Esophagus muscularis mucosa (tissue), 4 donors: ENCODE measurements at regions not wholly inside any gene's neighbourhood (a gene's known extent, or its start where the extent isn't known, plus 50 kb on each side); places are given as distances from the start of the nearest gene placed in this dataset.

ENCODE experiments used
- DNase-seq: peaks from one replicate; pipeline ENCODE4 v3.0.0-alpha.2; 2017; ENCODE audit errors: extremely low spot score
- H3K27ac ChIP-seq, 4 donors: fragments of 200-600 bp; sonication (generic); replicated peaks in 1 of 4; 1 replicate in 3 of 4; 2 replicates in 1 of 4; pipeline ENCODE4 v1.5.1; 2016 to 2019; ENCODE audit warnings: mild to moderate bottlenecking in 1 of 4
- H3K27me3 ChIP-seq, 4 donors: fragments of 200-600 bp; sonication (generic); one replicate each; pipeline versions ENCODE4 v1.5.1 to v1.6.0; 2016 to 2019
- H3K36me3 ChIP-seq, 4 donors: fragments of 200-600 bp; sonication (generic); one replicate each; pipeline ENCODE4 v1.5.1; 2016 to 2019
- H3K4me1 ChIP-seq, 4 donors: fragments of 200-600 bp; sonication (generic); one replicate each; pipeline ENCODE4 v1.5.1; 2016 to 2019
- H3K4me3 ChIP-seq, 4 donors: fragments of 200-600 bp; sonication (generic); 1 replicate in 2 of 4; 2 replicates in 2 of 4; pipeline ENCODE4 v1.5.1; 2016 to 2019; ENCODE audit warnings: mild to moderate bottlenecking in 4 of 4, moderate library complexity in 1 of 4
- H3K9me3 ChIP-seq, 4 donors: fragments of 200-600 bp; sonication (generic); 1 replicate in 3 of 4; 2 replicates in 1 of 4; pipeline ENCODE4 v1.5.1; 2016 to 2019
- EP300 ChIP-seq: sonication (generic); formaldehyde crosslinking; IDR thresholded peaks from one replicate; pipeline ENCODE4 v1.6.1; 2017; ENCODE audit warnings: antibody characterized with exemption
- POLR2A ChIP-seq: fragments of 450-650 bp; IDR thresholded peaks from one replicate; pipeline ENCODE4 v1.6.1; 2017; ENCODE audit warnings: antibody characterized with exemption, moderate library complexity, mild to moderate bottlenecking, low read depth
- POLR2AphosphoS5 ChIP-seq, 2 donors: sonication (generic); formaldehyde crosslinking; IDR thresholded peaks; one replicate each; pipeline ENCODE4 v1.6.1; 2017; ENCODE audit warnings: antibody characterized with exemption in 2 of 2
- WGBS: methylation state at CpG from one replicate; pipeline ENCODE4 v1.1.5; 2018; 5-methylcytosine and 5-hydroxymethylcytosine counted together
- intact Hi-C: fragments of 100-400 bp; cut with DNase I; formaldehyde crosslinking; loops from one replicate; pipeline ENCODE4 v1.15.1; 2023
- TF ChIP-seq, protein P1 (sequence below), 3 experiments: fragments of 200-600 bp in 2 of 3; fragments of 450-650 bp in 1 of 3; sonication (generic) in 2 of 3; IDR thresholded peaks; one replicate each; pipeline ENCODE4 v1.5.1; 2017 to 2019; ENCODE audit warnings: antibody characterized with exemption in 3 of 3, mild to moderate bottlenecking in 2 of 3, moderate library complexity in 1 of 3

DNA sequence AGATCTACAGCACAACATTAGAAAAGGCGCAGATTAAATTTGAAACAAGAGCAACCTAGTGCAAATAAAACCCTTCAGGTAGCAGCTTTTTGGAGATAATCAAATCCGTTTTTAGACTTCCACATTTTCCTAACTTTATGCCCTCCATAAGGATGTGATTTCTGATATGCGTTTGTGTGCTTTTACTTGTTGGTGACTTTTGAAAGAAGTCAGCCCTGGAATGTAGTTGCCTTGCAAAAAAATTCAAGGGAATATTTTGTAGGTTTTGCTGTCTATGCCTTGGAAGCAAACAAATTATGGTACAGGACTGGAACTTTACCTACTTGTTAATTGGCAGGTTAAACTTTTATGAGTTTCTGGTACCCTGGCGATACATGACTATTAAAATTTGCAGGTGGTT is 86.7 kb upstream of the HDAC9 start:
- intact Hi-C loops: no loop called here
- Histone ChIP-seq H3K36me3 (no peaks in the 10 kb centered on the region), H3K4me3 (no peak overlapping the region), H3K27ac (no peak overlapping the region), H3K27me3 (no peaks in the 10 kb centered on the region), H3K4me1 (no peaks in the 10 kb centered on the region), H3K9me3 (no peaks in the 10 kb centered on the region)
- TF ChIP-seq EP300 (no peak), POLR2A (no peak), POLR2AphosphoS5 (IDR thresholded peaks at IDR 0.05) (no peak)
- TF ChIP-seq, protein P1, sequence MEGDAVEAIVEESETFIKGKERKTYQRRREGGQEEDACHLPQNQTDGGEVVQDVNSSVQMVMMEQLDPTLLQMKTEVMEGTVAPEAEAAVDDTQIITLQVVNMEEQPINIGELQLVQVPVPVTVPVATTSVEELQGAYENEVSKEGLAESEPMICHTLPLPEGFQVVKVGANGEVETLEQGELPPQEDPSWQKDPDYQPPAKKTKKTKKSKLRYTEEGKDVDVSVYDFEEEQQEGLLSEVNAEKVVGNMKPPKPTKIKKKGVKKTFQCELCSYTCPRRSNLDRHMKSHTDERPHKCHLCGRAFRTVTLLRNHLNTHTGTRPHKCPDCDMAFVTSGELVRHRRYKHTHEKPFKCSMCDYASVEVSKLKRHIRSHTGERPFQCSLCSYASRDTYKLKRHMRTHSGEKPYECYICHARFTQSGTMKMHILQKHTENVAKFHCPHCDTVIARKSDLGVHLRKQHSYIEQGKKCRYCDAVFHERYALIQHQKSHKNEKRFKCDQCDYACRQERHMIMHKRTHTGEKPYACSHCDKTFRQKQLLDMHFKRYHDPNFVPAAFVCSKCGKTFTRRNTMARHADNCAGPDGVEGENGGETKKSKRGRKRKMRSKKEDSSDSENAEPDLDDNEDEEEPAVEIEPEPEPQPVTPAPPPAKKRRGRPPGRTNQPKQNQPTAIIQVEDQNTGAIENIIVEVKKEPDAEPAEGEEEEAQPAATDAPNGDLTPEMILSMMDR (IDR thresholded peaks at IDR 0.05): no peak
- 90% methylated on average over 4 of the region's 4 CpGs for WGBS
- no peak for DNase-seq

DNA sequence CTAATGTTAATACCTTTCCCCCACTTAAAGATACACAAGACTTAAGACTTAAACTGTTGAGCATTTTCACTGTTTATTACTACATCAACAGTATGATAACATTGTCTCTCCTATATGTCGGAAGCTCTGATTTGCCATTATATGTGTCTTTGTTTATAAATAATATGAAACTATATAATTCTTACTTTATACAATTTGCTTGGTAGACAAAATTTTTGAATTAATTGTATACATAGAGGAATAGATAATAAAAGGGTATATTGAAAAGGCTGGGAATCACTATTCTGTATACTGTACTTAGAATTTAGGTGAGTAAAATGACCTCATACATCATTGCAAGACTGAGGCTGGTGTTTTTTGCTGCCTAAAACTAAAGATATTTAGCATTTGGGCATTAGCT is 82.1 kb upstream of the HDAC9 start:
- no peaks in the 10 kb centered on the region for H3K27me3 ChIP-seq
- no peaks in the 10 kb centered on the region for H3K36me3 ChIP-seq
- H3K27ac ChIP-seq: no peak overlapping the region
- H3K4me3 ChIP-seq: no peak overlapping the region
- DNase-seq: no peak
- 97% methylated on average over 1 of the region's 1 CpG for WGBS
- no peak for TF ChIP-seq EP300
- no peak for TF ChIP-seq POLR2A
- TF ChIP-seq, protein P1 (IDR thresholded peaks at IDR 0.05): no peak
- no peaks in the 10 kb centered on the region for H3K9me3 ChIP-seq
- H3K4me1 ChIP-seq: no peaks in the 10 kb centered on the region
- intact Hi-C loops: no loop called here

DNA sequence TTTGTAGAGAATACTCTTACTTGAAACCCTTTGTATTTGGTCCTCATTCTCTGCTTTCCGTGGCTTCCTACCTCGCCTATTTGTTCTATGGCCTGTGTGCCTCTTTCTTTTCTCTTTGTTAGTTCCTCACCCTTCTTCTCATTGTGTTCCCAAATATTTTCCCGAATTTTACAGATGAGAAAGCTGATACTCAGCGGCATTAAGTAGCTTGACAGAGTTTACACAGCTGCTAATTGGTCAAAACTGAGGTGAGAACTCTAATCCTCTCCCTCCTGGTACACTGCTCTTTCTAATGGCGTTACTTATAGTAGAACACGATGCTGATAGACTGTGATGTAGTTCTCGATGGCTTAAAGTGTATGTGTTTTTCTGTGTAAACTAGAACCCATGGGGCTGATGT is 80.7 kb upstream of the HDAC9 start:
- no peak overlapping the region for H3K4me3 ChIP-seq
- H3K9me3 ChIP-seq: no peaks in the 10 kb centered on the region
- peaks cover 0 to 8% (median 3%) of the 10 kb centered on the region in 4 donors for H3K4me1 ChIP-seq
- TF ChIP-seq EP300: no peak
- no peak for TF ChIP-seq POLR2A
- no peak for TF ChIP-seq POLR2AphosphoS5 (IDR thresholded peaks at IDR 0.05)
- DNase-seq: no peak
- no peak overlapping the region for H3K27ac ChIP-seq
- no peaks in the 10 kb centered on the region for H3K27me3 ChIP-seq
- no peaks in the 10 kb centered on the region for H3K36me3 ChIP-seq
- intact Hi-C loops: no loop called here
- 89% methylated on average over 7 of the region's 7 CpGs for WGBS

DNA sequence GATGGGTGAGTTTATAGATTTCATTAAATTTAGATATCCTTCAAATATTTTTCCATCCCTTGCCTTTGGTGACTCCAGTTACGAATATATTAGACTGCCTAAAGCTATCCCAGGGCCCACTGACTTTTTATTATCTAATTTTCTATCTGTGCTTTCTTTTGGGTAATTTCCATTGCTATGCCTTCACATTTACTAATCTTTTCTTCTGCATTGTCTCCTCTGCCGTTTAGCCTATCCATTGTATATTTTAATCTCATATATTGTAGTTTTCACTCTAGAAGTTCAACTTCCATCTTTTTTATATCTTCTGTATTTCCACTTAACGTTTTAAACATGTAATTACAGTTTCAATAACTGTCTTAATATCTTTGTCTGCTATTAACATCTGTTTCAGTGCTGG is 78.6 kb upstream of the HDAC9 start:
- intact Hi-C loops: no loop called here
- 87% methylated on average over 3 of the region's 3 CpGs for WGBS
- Histone ChIP-seq H3K36me3 (no peaks in the 10 kb centered on the region), H3K4me1 (peaks cover 4 to 27% (median 15%) of the 10 kb centered on the region in 4 donors), H3K4me3 (no peak overlapping the region), H3K27ac (no peak overlapping the region), H3K27me3 (no peaks in the 10 kb centered on the region), H3K9me3 (no peaks in the 10 kb centered on the region)
- no peak for DNase-seq
- TF ChIP-seq POLR2A: no peak

DNA sequence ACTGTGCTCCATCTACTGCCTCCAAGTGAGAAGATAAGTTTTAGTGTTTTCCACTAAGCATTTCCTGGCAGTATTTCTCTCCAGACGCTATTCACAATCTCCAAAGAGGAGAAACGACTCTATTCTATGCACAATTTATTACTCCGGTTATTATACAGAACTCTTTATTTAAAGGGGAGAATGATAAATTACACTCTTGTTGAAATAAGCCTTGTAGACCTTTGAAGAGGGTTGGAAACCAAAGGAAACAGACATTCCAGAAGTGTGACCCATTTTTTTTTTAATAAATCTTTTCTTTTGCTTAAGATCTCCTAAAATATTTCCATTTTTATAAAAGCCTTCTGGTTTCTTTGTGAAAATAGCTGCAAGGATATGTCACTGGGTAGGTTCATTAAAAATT is 76.1 kb upstream of the HDAC9 start:
- no peak for DNase-seq
- Histone ChIP-seq H3K27me3 (no peaks in the 10 kb centered on the region), H3K4me3 (no peak overlapping the region), H3K4me1 (peaks cover 4 to 27% (median 19%) of the 10 kb centered on the region in 4 donors), H3K9me3 (no peaks in the 10 kb centered on the region), H3K27ac (no peak overlapping the region), H3K36me3 (no peaks in the 10 kb centered on the region)
- 44% methylated on average over 3 of the region's 3 CpGs for WGBS
- no peak for TF ChIP-seq POLR2A
- TF ChIP-seq EP300: no peak
- no peak for TF ChIP-seq POLR2AphosphoS5 (IDR thresholded peaks at IDR 0.05)
- TF ChIP-seq, protein P1 (IDR thresholded peaks at IDR 0.05): no peak
- intact Hi-C loops: no loop called here

DNA sequence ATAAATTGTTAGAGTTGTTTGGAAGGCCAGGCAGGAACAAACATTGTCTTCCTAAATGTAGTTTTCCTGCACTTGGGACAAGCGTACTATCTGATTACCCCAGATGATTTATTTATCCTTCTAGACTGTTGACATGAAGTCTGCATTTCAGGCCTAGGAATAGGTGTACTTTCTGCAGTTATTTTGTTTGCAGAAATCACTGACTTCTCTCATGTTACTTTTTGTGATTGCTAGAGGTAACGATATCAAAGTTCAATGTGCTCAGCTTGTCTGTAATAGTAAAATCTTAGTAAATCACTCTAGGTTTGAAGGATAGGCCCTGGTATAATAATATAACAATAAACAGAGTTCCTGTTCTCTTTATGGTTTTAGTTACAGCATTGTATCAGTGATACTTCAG is 75.4 kb upstream of the HDAC9 start:
- Histone ChIP-seq H3K27ac (no peak overlapping the region), H3K4me3 (no peak overlapping the region), H3K9me3 (no peaks in the 10 kb centered on the region), H3K4me1 (peaks cover 4 to 27% (median 19%) of the 10 kb centered on the region in 4 donors), H3K27me3 (no peaks in the 10 kb centered on the region), H3K36me3 (no peaks in the 10 kb centered on the region)
- 95% methylated on average over 2 of the region's 2 CpGs for whole genome bisulfite sequencing
- TF ChIP-seq, protein P1 (IDR thresholded peaks at IDR 0.05): no peak
- TF ChIP-seq POLR2AphosphoS5 (IDR thresholded peaks at IDR 0.05): no peak
- no peak for TF ChIP-seq POLR2A
- no peak for TF ChIP-seq EP300
- no peak for DNase-seq
- intact Hi-C loops: no loop called here
